Fibroblast of skin of scalp (primary cell): ENCODE measurements at regions not wholly inside any gene's neighbourhood (a gene's known extent, or its start where the extent isn't known, plus 50 kb on each side); places are given as distances from the start of the nearest gene placed in this dataset.

Experiments used
- DNase-seq: peaks from one replicate; pipeline ENCODE4 v3.0.0-alpha.2; 2013

GRCh38 chr1:219772265-219773036, 155.9 kb downstream of the SLC30A10 start:
- DNase-seq: no peak

GRCh38 chr1:219771080-219771479, 157.3 kb downstream of the SLC30A10 start:
- peak; percentile 83 for DNase-seq

GRCh38 chr1:219763321-219763720, 150.4 kb upstream of the ZC3H11B start:
- no peak for DNase-seq

- DNase-seq: no peak
These were observed 148.4 kb upstream of the ZC3H11B start for GRCh38 chr1:219761208-219761860.

- no peak for DNase-seq
These were observed 146.2 kb upstream of the ZC3H11B start for GRCh38 chr1:219759095-219759494.

GRCh38 chr1:219757890-219758289, 145.0 kb upstream of the ZC3H11B start:
- peak; percentile 36 for DNase-seq

GRCh38 chr1:219755234-219755633, 142.3 kb upstream of the ZC3H11B start:
- no peak for DNase-seq

- no peak for DNase-seq
These were observed 141.9 kb upstream of the ZC3H11B start for GRCh38 chr1:219754767-219755166.

GRCh38 chr1:219753914-219754313, 141.0 kb upstream of the ZC3H11B start:
- no peak for DNase-seq

- DNase-seq: no peak
These were observed 139.7 kb upstream of the ZC3H11B start for GRCh38 chr1:219752645-219753044.

- no peak for DNase-seq
These were observed 139.1 kb upstream of the ZC3H11B start for GRCh38 chr1:219751870-219752507.

GRCh38 chr1:219749370-219749769, 136.5 kb upstream of the ZC3H11B start:
- no peak for DNase-seq

GRCh38 chr1:219746141-219746540, 133.2 kb upstream of the ZC3H11B start:
- DNase-seq: no peak

- peak; percentile 31 for DNase-seq
These were observed 132.0 kb upstream of the ZC3H11B start for GRCh38 chr1:219744652-219745469.

- DNase-seq: no peak
These were observed 128.4 kb upstream of the ZC3H11B start for GRCh38 chr1:219741011-219741970.

GRCh38 chr1:219733511-219734174, 120.7 kb upstream of the ZC3H11B start:
- no peak for DNase-seq

GRCh38 chr1:219732814-219733491, 120.0 kb upstream of the ZC3H11B start:
- peak; percentile 7 for DNase-seq

- DNase-seq: no peak
These were observed 118.9 kb upstream of the ZC3H11B start for GRCh38 chr1:219731771-219732170.

- no peak for DNase-seq
These were observed 113.8 kb upstream of the ZC3H11B start for GRCh38 chr1:219726480-219727272.

- no peak for DNase-seq
These were observed 111.5 kb upstream of the ZC3H11B start for GRCh38 chr1:219724440-219724839.
